NCI-H2171 (cell line): ENCODE measurements at regions not wholly inside any gene's neighbourhood (a gene's known extent, or its start where the extent isn't known, plus 50 kb on each side); places are given as distances from the start of the nearest gene placed in this dataset.
"Not testable (repeated sequence)": the region's sequence is repeated elsewhere in the genome, so short reads cannot be mapped to it uniquely, and the experiment has no call there.

Experiments used
- DNase-seq: peaks from one replicate; lab custom pipeline; 2025; lab: John Stamatoyannopoulos, UW

- no peak for DNase-seq
Observed at GRCh38 chr19:28436320-28436719, 776.6 kb downstream of the UQCRFS1 start.

- DNase-seq: no peak
Observed at GRCh38 chr19:28435551-28436271, 777.2 kb downstream of the UQCRFS1 start.

- DNase-seq: not testable (repeated sequence)
Observed at GRCh38 chr19:28434794-28435193, 778.2 kb downstream of the UQCRFS1 start.

- DNase-seq: not testable (repeated sequence)
Observed at GRCh38 chr19:28434365-28434764, 778.6 kb downstream of the UQCRFS1 start.

- not testable (repeated sequence) for DNase-seq
Observed at GRCh38 chr19:28433166-28433565, 779.8 kb downstream of the UQCRFS1 start.

- DNase-seq: no peak
Observed at GRCh38 chr19:28430214-28430613, 782.7 kb downstream of the UQCRFS1 start.

DNA sequence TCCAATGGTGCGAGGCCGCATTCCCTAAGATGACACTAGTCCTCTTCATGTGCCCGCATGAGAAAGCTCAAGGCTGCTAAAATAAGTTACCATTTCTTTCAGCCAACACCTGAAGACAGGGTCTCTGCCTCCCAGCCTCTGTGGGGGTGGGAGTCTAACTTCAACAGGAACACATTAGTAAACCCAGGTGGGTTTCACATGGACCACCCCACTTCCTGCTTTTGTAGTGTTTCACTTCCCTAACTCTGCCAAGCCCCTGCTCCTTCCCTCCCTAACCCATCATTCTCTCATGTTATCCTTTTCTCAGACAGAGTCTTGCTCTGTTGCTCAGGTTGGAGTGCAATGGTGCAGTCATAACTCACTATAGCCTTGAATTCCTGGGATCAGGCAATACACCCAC is 783.6 kb downstream of the UQCRFS1 start:
- DNase-seq: no peak

- DNase-seq: no peak
Observed at GRCh38 chr19:28428663-28429348, 784.1 kb downstream of the UQCRFS1 start.

GRCh38 chr19:28427376-28428083 is 785.4 kb downstream of the UQCRFS1 start:
- no peak for DNase-seq

GRCh38 chr19:28426730-28427225 is 786.2 kb downstream of the UQCRFS1 start:
- DNase-seq: no peak

- no peak for DNase-seq
Observed at GRCh38 chr19:28426110-28426729, 786.7 kb downstream of the UQCRFS1 start.

- DNase-seq: no peak
Observed at GRCh38 chr19:28425046-28425931, 787.7 kb downstream of the UQCRFS1 start.

DNA sequence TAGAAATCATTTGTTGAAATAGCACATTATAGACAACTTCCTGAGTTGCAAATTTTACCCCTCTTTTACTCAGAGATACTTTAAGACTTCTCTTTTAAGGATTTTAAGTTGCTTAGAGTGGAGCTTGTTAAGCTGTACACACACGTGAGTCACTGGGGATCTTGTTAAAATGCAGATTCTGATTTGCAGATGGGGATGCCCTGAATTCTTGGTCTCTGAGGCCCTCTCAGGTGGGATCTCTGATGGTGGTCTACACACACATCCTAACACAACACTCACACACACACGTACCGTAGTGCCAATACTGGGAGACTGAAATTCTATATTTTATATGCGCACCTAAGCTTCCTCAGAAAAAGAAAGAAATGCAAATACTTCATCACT is 788.3 kb downstream of the UQCRFS1 start:
- no peak for DNase-seq

GRCh38 chr19:28424077-28424476 is 788.9 kb downstream of the UQCRFS1 start:
- no peak for DNase-seq

DNA sequence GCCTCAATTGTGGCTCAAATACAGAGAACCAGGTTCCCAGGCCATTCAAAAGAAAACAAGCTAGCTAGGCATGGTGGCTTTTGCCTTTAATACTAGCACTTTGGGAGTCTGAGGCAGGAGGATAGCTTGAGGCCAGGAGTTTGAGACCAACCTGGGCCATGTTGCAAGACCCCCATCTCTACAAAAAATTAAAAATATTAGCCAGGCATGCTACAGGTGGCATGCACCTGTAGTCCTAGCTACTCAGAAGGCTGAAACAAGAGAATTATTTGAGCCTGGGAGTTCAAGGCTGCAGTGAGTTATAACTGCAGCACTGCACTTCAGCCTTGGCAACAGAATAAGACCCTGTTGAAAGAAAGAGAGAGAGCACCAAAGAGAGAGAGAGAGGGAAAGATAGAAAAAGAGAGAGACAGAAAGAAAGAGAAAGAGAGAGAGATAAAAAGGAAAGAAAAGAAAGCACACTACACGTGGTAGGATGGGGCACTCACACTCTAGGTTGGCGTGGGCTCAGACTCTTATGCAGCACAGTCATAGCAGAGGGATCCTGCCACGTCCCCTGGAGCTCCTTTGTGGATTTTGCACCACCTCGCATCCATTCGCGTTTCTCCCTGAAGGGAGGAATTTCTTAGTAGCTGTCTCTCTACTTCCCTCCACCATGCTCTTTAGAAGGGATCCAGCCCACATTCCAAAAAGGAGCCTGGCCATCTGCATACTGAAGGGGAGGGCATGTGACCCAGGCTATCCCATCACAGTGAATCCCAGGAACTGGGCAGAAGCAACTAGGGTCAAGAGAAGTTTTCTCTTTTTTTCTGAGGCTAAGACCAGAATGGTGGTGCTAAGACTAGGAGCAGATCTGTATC is 789.9 kb downstream of the UQCRFS1 start:
- no peak for DNase-seq

GRCh38 chr19:28422046-28422445 is 790.9 kb downstream of the UQCRFS1 start:
- DNase-seq: no peak

- DNase-seq: no peak
Observed at GRCh38 chr19:28420811-28421550, 792.0 kb downstream of the UQCRFS1 start.

GRCh38 chr19:28419312-28419711 is 793.6 kb downstream of the UQCRFS1 start:
- no peak for DNase-seq

- DNase-seq: no peak
Observed at GRCh38 chr19:28417361-28417760, 795.6 kb downstream of the UQCRFS1 start.

DNA sequence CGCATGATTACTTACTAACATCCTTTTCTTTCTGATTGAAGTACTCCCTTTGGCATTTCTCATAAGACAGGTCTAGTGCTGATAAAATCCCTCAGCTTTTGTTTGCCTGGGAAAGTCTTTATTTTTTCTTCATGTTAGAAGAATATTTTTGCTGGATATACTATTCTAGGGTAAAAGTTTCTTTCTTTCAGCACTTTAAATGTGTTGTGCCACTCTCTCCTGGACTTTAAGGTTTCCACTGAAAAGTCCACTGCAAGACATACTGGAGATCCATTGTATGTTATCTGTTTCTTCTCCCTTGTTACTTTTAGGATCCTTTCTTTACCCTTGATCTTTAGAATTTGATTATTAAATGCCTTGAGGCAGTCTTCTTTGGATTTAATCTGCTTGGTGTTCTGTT is 796.7 kb downstream of the UQCRFS1 start:
- DNase-seq: no peak
